HEK293T (cell line): ENCODE measurements at regions not wholly inside any gene's neighbourhood (a gene's known extent, or its start where the extent isn't known, plus 50 kb on each side); places are given as distances from the start of the nearest gene placed in this dataset.

ENCODE experiments used
- CTBP1 ChIP-seq: fragments of 450-650 bp; IDR thresholded peaks from 2 replicates; pipeline ENCODE4 v1.6.1; 2016; ENCODE audit warnings: borderline replicate concordance
- HDGF ChIP-seq: fragments of 450-650 bp; IDR thresholded peaks from 2 replicates; pipeline ENCODE4 v1.6.1; 2017; ENCODE audit warnings: antibody characterized with exemption, borderline replicate concordance
- L3MBTL2 ChIP-seq: fragments of 450-650 bp; conservative IDR thresholded peaks from 2 replicates; pipeline ENCODE4 v1.6.1; 2016; ENCODE audit warnings: mild to moderate bottlenecking
- SP1 ChIP-seq: fragments of 450-650 bp; IDR thresholded peaks from 2 replicates; pipeline ENCODE4 v1.6.1; 2017
- TARDBP ChIP-seq: fragments of 450-650 bp; IDR thresholded peaks from 2 replicates; pipeline ENCODE4 v1.6.1; 2016

GRCh38 chr10:30554440-30554825 is 75.1 kb downstream of the LYZL2 start:
- TF ChIP-seq SP1 (no peak), L3MBTL2 (no peak), TARDBP (no peak), HDGF (no peak), CTBP1 (no peak)
